ENCODE measurements at regions not wholly inside any gene's neighbourhood (a gene's known extent, or its start where the extent isn't known, plus 50 kb on each side); places are given as distances from the start of the nearest gene placed in this dataset.
"Not testable (repeated sequence)": the region's sequence is repeated elsewhere in the genome, so short reads cannot be mapped to it uniquely, and the experiment has no call there.

DNA sequence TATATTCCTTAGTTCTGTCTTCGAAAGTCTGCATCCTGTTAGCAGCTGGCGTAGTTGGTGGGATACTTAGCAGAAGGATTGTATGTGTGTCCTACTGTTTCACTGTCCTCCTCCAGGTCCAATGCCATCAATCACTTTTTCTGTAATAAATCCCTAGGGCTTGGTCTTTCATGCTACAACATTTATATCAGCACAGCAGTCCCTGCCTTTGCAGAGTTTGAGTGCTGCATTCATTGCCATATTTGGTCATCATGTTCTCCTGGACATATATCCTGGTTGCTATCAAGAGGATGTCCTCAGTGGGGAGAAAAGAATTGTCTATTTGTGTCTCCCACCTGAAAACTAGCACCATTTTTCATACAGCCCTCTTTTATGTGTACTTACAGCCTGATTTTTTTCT, 67.0 kb downstream of the OR5AK2 start:
- peaks cover 6% of the 10 kb centered on the region for H3K27me3 Mint-ChIP-seq (ENCODE audit: insufficient read depth, unreplicated experiment)
- H3K4me3 ChIP-seq (ENCODE audit: low read depth, low read length): no peak overlapping the region
- H3K4me1 ChIP-seq: no peaks in the 10 kb centered on the region
- no TSS peak for BruUV-seq (replicated peaks)
- intact Hi-C loops (cut with micrococcal nuclease; ENCODE audit: unreplicated experiment): no loop called here
- no peaks in the 10 kb centered on the region for H3K9me3 ChIP-seq
- H3K27ac Mint-ChIP-seq (ENCODE audit: unreplicated experiment): no peak overlapping the region
- no peaks in the 10 kb centered on the region for H3K27me3 ChIP-seq (replicated peaks; ENCODE audit: control insufficient read depth, insufficient read depth, low read length)
- no peaks in the 10 kb centered on the region for H3K4me1 Mint-ChIP-seq (ENCODE audit: low read depth, unreplicated experiment)
- TF ChIP-seq, protein P1, sequence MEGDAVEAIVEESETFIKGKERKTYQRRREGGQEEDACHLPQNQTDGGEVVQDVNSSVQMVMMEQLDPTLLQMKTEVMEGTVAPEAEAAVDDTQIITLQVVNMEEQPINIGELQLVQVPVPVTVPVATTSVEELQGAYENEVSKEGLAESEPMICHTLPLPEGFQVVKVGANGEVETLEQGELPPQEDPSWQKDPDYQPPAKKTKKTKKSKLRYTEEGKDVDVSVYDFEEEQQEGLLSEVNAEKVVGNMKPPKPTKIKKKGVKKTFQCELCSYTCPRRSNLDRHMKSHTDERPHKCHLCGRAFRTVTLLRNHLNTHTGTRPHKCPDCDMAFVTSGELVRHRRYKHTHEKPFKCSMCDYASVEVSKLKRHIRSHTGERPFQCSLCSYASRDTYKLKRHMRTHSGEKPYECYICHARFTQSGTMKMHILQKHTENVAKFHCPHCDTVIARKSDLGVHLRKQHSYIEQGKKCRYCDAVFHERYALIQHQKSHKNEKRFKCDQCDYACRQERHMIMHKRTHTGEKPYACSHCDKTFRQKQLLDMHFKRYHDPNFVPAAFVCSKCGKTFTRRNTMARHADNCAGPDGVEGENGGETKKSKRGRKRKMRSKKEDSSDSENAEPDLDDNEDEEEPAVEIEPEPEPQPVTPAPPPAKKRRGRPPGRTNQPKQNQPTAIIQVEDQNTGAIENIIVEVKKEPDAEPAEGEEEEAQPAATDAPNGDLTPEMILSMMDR (IDR thresholded peaks at IDR 0.05; ENCODE audit: insufficient read depth in 1 of 2, low read depth in 1 of 2, low read length in 1 of 2, severe bottlenecking in 1 of 2, unreplicated experiment in 1 of 2): no peak
- H3K9me3 Mint-ChIP-seq (ENCODE audit: unreplicated experiment): no peaks in the 10 kb centered on the region
- ChIA-PET CTCF (no interaction called here), POLR2A (no interaction called here)
- H3K36me3 Mint-ChIP-seq (ENCODE audit: insufficient read depth, unreplicated experiment): no peaks in the 10 kb centered on the region
- no peaks in the 10 kb centered on the region for H3K36me3 ChIP-seq (ENCODE audit: control insufficient read depth, insufficient read depth, low read length)
- no peak overlapping the region for H3K4me3 Mint-ChIP-seq (ENCODE audit: unreplicated experiment)
- no peak for DNase-seq

GRCh38 chr11:57056735-57057134, 68.0 kb downstream of the OR5AK2 start:
- BruUV-seq (replicated peaks): no TSS peak
- Mint-ChIP-seq H3K4me1 (ENCODE audit: low read depth, unreplicated experiment) (no peaks in the 10 kb centered on the region), H3K9me3 (ENCODE audit: unreplicated experiment) (no peaks in the 10 kb centered on the region), H3K4me3 (ENCODE audit: unreplicated experiment) (no peak overlapping the region), H3K27ac (ENCODE audit: unreplicated experiment) (no peak overlapping the region), H3K27me3 (ENCODE audit: insufficient read depth, unreplicated experiment) (peaks cover 6% of the 10 kb centered on the region), H3K36me3 (ENCODE audit: insufficient read depth, unreplicated experiment) (no peaks in the 10 kb centered on the region)
- POLR2A ChIA-PET: no interaction called here
- TF ChIP-seq, protein P1 (IDR thresholded peaks at IDR 0.05; ENCODE audit: insufficient read depth in 1 of 2, low read depth in 1 of 2, low read length in 1 of 2, severe bottlenecking in 1 of 2, unreplicated experiment in 1 of 2): no peak
- Histone ChIP-seq H3K4me3 (ENCODE audit: low read depth, low read length) (no peak overlapping the region), H3K27me3 (replicated peaks; ENCODE audit: control insufficient read depth, insufficient read depth, low read length) (no peaks in the 10 kb centered on the region), H3K36me3 (ENCODE audit: control insufficient read depth, insufficient read depth, low read length) (no peaks in the 10 kb centered on the region), H3K9me3 (no peaks in the 10 kb centered on the region), H3K4me1 (no peaks in the 10 kb centered on the region)
- CTCF ChIA-PET: no interaction called here
- DNase-seq: no peak
- intact Hi-C loops (cut with micrococcal nuclease; ENCODE audit: unreplicated experiment): no loop called here

GRCh38 chr11:57057561-57057960, 68.8 kb downstream of the OR5AK2 start:
- Mint-ChIP-seq H3K4me1 (ENCODE audit: low read depth, unreplicated experiment) (no peaks in the 10 kb centered on the region), H3K27me3 (ENCODE audit: insufficient read depth, unreplicated experiment) (peaks cover 5% of the 10 kb centered on the region), H3K27ac (ENCODE audit: unreplicated experiment) (no peak overlapping the region), H3K9me3 (ENCODE audit: unreplicated experiment) (no peaks in the 10 kb centered on the region), H3K36me3 (ENCODE audit: insufficient read depth, unreplicated experiment) (no peaks in the 10 kb centered on the region), H3K4me3 (ENCODE audit: unreplicated experiment) (no peak overlapping the region)
- TF ChIP-seq, protein P1 (IDR thresholded peaks at IDR 0.05; ENCODE audit: insufficient read depth in 1 of 2, low read depth in 1 of 2, low read length in 1 of 2, severe bottlenecking in 1 of 2, unreplicated experiment in 1 of 2): no peak
- intact Hi-C loops (cut with micrococcal nuclease; ENCODE audit: unreplicated experiment): no loop called here
- no peaks in the 10 kb centered on the region for H3K4me1 ChIP-seq
- no peak overlapping the region for H3K4me3 ChIP-seq (ENCODE audit: low read depth, low read length)
- no peak for DNase-seq
- no TSS peak for BruUV-seq (replicated peaks)
- no peaks in the 10 kb centered on the region for H3K36me3 ChIP-seq (ENCODE audit: control insufficient read depth, insufficient read depth, low read length)
- H3K27me3 ChIP-seq (replicated peaks; ENCODE audit: control insufficient read depth, insufficient read depth, low read length): no peaks in the 10 kb centered on the region
- ChIA-PET CTCF (no interaction called here), POLR2A (no interaction called here)
- no peaks in the 10 kb centered on the region for H3K9me3 ChIP-seq

- H3K4me1 ChIP-seq; H3K36me3 ChIP-seq (ENCODE audit: control insufficient read depth, insufficient read depth, low read length); BruUV-seq (replicated peaks); H3K27ac Mint-ChIP-seq (ENCODE audit: unreplicated experiment); H3K4me3 ChIP-seq (ENCODE audit: low read depth, low read length); H3K27me3 Mint-ChIP-seq (ENCODE audit: insufficient read depth, unreplicated experiment); POLR2A ChIA-PET; H3K4me1 Mint-ChIP-seq (ENCODE audit: low read depth, unreplicated experiment); CTCF ChIA-PET; DNase-seq; H3K36me3 Mint-ChIP-seq (ENCODE audit: insufficient read depth, unreplicated experiment); H3K9me3 Mint-ChIP-seq (ENCODE audit: unreplicated experiment); intact Hi-C loops (cut with micrococcal nuclease; ENCODE audit: unreplicated experiment); H3K9me3 ChIP-seq; H3K4me3 Mint-ChIP-seq (ENCODE audit: unreplicated experiment); H3K27me3 ChIP-seq (replicated peaks; ENCODE audit: control insufficient read depth, insufficient read depth, low read length): not testable (repeated sequence)
These were observed 74.2 kb downstream of the OR5AK2 start for GRCh38 chr11:57062957-57063356.

Measured in Caco-2 (cell line).